Activated T-cell treated with anti-CD3 and anti-CD28 coated beads for 48 hours (primary cell): ENCODE measurements at regions not wholly inside any gene's neighbourhood (a gene's known extent, or its start where the extent isn't known, plus 50 kb on each side); places are given as distances from the start of the nearest gene placed in this dataset.
"Not testable (repeated sequence)": the region's sequence is repeated elsewhere in the genome, so short reads cannot be mapped to it uniquely, and the experiment has no call there.

ENCODE experiments used
- DNase-seq: peaks from one replicate; pipeline ENCODE4 v3.0.0-alpha.2; 2020; ENCODE audit warnings: low read depth

GRCh38 chr19:29054886-29055675, 157.9 kb downstream of the UQCRFS1 start:
- DNase-seq = no peak

GRCh38 chr19:29048873-29049272, 164.1 kb downstream of the UQCRFS1 start:
- DNase-seq = no peak

- no peak for DNase-seq
These were observed 167.2 kb downstream of the UQCRFS1 start for GRCh38 chr19:29045679-29046254.

GRCh38 chr19:29044037-29044436, 168.9 kb downstream of the UQCRFS1 start:
- DNase-seq = no peak

GRCh38 chr19:29042450-29042849, 170.5 kb downstream of the UQCRFS1 start:
- DNase-seq = no peak

GRCh38 chr19:29040951-29041350, 172.0 kb downstream of the UQCRFS1 start:
- DNase-seq = no peak

- DNase-seq = no peak
These were observed 172.7 kb downstream of the UQCRFS1 start for GRCh38 chr19:29040292-29040691.

- not testable (repeated sequence) for DNase-seq
These were observed 173.9 kb downstream of the UQCRFS1 start for GRCh38 chr19:29039036-29039435.

- no peak for DNase-seq
These were observed 181.7 kb downstream of the UQCRFS1 start for GRCh38 chr19:29031216-29031615.

- no peak for DNase-seq
These were observed 183.5 kb downstream of the UQCRFS1 start for GRCh38 chr19:29029268-29029958.

- no peak for DNase-seq
These were observed 190.4 kb downstream of the UQCRFS1 start for GRCh38 chr19:29022599-29022998.

GRCh38 chr19:29022165-29022564, 190.8 kb downstream of the UQCRFS1 start:
- no peak for DNase-seq

GRCh38 chr19:29021232-29021916, 191.6 kb downstream of the UQCRFS1 start:
- DNase-seq = no peak

- DNase-seq = no peak
These were observed 193.5 kb downstream of the UQCRFS1 start for GRCh38 chr19:29019403-29019802.

- DNase-seq = no peak
These were observed 194.4 kb downstream of the UQCRFS1 start for GRCh38 chr19:29018542-29018941.

- DNase-seq = no peak
These were observed 195.2 kb downstream of the UQCRFS1 start for GRCh38 chr19:29017788-29018187.

GRCh38 chr19:29016926-29017760, 195.8 kb downstream of the UQCRFS1 start:
- no peak for DNase-seq

GRCh38 chr19:29016353-29016752, 196.6 kb downstream of the UQCRFS1 start:
- no peak for DNase-seq

GRCh38 chr19:29015569-29015968, 197.4 kb downstream of the UQCRFS1 start:
- no peak for DNase-seq

GRCh38 chr19:29014857-29015436, 198.0 kb downstream of the UQCRFS1 start:
- no peak for DNase-seq

GRCh38 chr19:29013988-29014387, 199.0 kb downstream of the UQCRFS1 start:
- no peak for DNase-seq
